Keratinocyte (primary cell): ENCODE measurements at regions not wholly inside any gene's neighbourhood (a gene's known extent, or its start where the extent isn't known, plus 50 kb on each side); places are given as distances from the start of the nearest gene placed in this dataset.

Experiments used
- DNase-seq: peaks from one replicate; pipeline ENCODE4 v3.0.0-alpha.2; 2011; ENCODE audit warnings: low read depth, missing footprints, low spot score
- FAIRE-seq: peaks from 2 replicates; lab custom pipeline; 2011; peaks lifted over from hg19 to GRCh38; lab: Jason Lieb, UNC
- H2AFZ ChIP-seq: 2 replicates; pipeline ENCODE4 v1.6.0; 2012; ENCODE audit warnings: low read length, control low read depth, inconsistent platforms; ENCODE audit not compliant: control insufficient read depth
- H3K27ac ChIP-seq: 2 replicates; pipeline ENCODE4 v1.5.1; 2011; ENCODE audit warnings: low read length; ENCODE audit not compliant: control insufficient read depth, insufficient read depth
- H3K27me3 ChIP-seq: 3 replicates; pipeline ENCODE4 v1.6.0; 2011; ENCODE audit warnings: low read length; ENCODE audit not compliant: control insufficient read depth, insufficient read depth; ENCODE audit errors: extremely low read depth
- H3K36me3 ChIP-seq, 2 experiments: 2 replicates in 1 of 2; 3 replicates in 1 of 2; pipeline ENCODE4 v1.5.1; 2011; ENCODE audit warnings: low read length in 2 of 2, mild to moderate bottlenecking in 1 of 2; ENCODE audit not compliant: control insufficient read depth in 2 of 2, insufficient read depth in 2 of 2; ENCODE audit errors: extremely low read depth in 1 of 2
- H3K4me1 ChIP-seq: 3 replicates; pipeline ENCODE4 v1.5.1; 2011; ENCODE audit warnings: low read length; ENCODE audit not compliant: control insufficient read depth, insufficient read depth; ENCODE audit errors: extremely low read depth
- H3K4me2 ChIP-seq: 3 replicates; pipeline ENCODE4 v1.6.0; 2011; ENCODE audit warnings: low read depth, low read length; ENCODE audit not compliant: control insufficient read depth, insufficient read depth; ENCODE audit errors: extremely low read depth
- H3K4me3 ChIP-seq, 3 experiments: fragments of 200-600 bp in 1 of 3; sonication (generic) in 1 of 3; 2 replicates in 2 of 3; 3 replicates in 1 of 3; pipeline ENCODE4 v1.5.1; 2011 to 2016; ENCODE audit warnings: low read length in 3 of 3, mild to moderate bottlenecking in 3 of 3, control low read depth in 2 of 3, inconsistent platforms in 1 of 3, low read depth in 1 of 3, mixed read lengths in 1 of 3, mixed run types in 1 of 3, moderate library complexity in 1 of 3; ENCODE audit not compliant: control insufficient read depth in 2 of 3, insufficient read depth in 2 of 3; ENCODE audit errors: extremely low read depth in 1 of 3
- H3K79me2 ChIP-seq: 2 replicates; pipeline ENCODE4 v1.6.0; 2012; ENCODE audit warnings: low read length; ENCODE audit not compliant: control insufficient read depth, insufficient read depth
- H3K9ac ChIP-seq: 3 replicates; pipeline ENCODE4 v1.6.0; 2011; ENCODE audit warnings: low read length; ENCODE audit not compliant: control insufficient read depth, insufficient read depth; ENCODE audit errors: extremely low read depth
- H3K9me1 ChIP-seq: 3 replicates; pipeline ENCODE4 v1.6.0; 2011; ENCODE audit warnings: low read length; ENCODE audit not compliant: control insufficient read depth, insufficient read depth; ENCODE audit errors: extremely low read depth
- H3K9me3 ChIP-seq: 2 replicates; pipeline ENCODE4 v1.5.1; 2012; ENCODE audit warnings: low read depth, low read length; ENCODE audit not compliant: control insufficient read depth
- H4K20me1 ChIP-seq: 3 replicates; pipeline ENCODE4 v1.6.0; 2011; ENCODE audit warnings: low read length; ENCODE audit not compliant: control insufficient read depth, insufficient read depth; ENCODE audit errors: extremely low read depth
- EZH2 ChIP-seq: IDR thresholded peaks from one replicate; pipeline ENCODE4 v1.6.1; 2012; ENCODE audit warnings: inconsistent platforms, mild to moderate bottlenecking, low read length, moderate library complexity
- dilution Hi-C: fragments of 300-500 bp; cut with MboI; formaldehyde crosslinking; loops from one replicate; pipeline ENCODE4 v1.7.0; 2020; ENCODE audit warnings: low sequenced_read_pairs; ENCODE audit not compliant: extremely low pct_ligation_motif_present
- TF ChIP-seq, protein P1 (sequence below), 3 experiments: IDR thresholded peaks in 1 of 3; conservative IDR thresholded peaks in 1 of 3; optimal IDR thresholded peaks in 1 of 3; 2 replicates in 2 of 3; 3 replicates in 1 of 3; pipeline versions ENCODE3 to v1.5.1; 2011; ENCODE audit warnings: low read length in 3 of 3, mild to moderate bottlenecking in 3 of 3, moderate library complexity in 2 of 3, control low read depth in 1 of 3, inconsistent platforms in 1 of 3; ENCODE audit not compliant: insufficient read depth in 2 of 3; ENCODE audit errors: extremely low read depth in 1 of 3

DNA sequence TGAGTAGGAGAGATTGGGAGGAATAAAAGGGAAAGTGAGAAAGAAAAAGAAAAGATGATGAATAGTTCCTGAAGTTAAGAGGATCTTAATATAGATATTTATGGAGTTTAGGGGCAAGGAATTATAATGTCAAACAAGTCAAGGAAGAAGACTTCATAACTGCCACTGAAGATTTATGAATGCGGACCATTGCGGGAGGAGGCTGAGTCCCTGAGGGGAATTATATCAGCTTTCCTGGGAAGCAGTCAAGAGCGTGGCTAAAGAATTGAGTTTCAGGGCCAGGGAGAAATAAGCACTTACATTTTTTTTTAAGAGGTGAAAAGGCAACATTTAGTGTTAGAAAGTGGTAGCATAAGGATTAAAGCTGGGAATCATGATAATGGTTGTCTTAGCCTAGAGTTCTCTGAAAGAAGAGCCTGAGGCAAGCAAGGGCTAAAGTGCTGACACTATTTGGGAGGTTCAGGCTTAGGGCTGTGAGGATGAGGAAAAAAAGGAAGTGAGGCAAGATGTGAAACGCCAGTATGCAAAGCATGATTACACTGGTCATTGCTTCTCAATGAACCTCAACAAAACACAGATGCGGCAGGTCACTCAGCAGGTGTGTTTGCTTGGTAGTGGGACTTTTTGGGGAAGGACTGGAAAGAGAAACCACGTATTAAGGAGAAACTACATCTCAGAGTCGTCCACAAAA lies 217.1 kb downstream of the SLC4A3 start:
- TF ChIP-seq EZH2, result no peak
- TF ChIP-seq, protein P1, sequence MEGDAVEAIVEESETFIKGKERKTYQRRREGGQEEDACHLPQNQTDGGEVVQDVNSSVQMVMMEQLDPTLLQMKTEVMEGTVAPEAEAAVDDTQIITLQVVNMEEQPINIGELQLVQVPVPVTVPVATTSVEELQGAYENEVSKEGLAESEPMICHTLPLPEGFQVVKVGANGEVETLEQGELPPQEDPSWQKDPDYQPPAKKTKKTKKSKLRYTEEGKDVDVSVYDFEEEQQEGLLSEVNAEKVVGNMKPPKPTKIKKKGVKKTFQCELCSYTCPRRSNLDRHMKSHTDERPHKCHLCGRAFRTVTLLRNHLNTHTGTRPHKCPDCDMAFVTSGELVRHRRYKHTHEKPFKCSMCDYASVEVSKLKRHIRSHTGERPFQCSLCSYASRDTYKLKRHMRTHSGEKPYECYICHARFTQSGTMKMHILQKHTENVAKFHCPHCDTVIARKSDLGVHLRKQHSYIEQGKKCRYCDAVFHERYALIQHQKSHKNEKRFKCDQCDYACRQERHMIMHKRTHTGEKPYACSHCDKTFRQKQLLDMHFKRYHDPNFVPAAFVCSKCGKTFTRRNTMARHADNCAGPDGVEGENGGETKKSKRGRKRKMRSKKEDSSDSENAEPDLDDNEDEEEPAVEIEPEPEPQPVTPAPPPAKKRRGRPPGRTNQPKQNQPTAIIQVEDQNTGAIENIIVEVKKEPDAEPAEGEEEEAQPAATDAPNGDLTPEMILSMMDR (optimal IDR thresholded peaks at IDR 0.05 in 1 of 3, IDR thresholded peaks at IDR 0.05 in 1 of 3, conservative IDR thresholded peaks at IDR 0.05 in 1 of 3; ENCODE audit: extremely low read depth in 1 of 3, insufficient read depth in 2 of 3, low read length in 3 of 3), result no peak
- no peaks in the 10 kb centered on the region for H3K27me3 ChIP-seq
- H3K36me3 ChIP-seq, result no peaks in the 10 kb centered on the region
- H3K9me1 ChIP-seq, result no peaks in the 10 kb centered on the region
- H3K9ac ChIP-seq, result no peak overlapping the region
- no peaks in the 10 kb centered on the region for H3K79me2 ChIP-seq
- H3K4me3 ChIP-seq, result no peak overlapping the region
- dilution Hi-C loops, result no loop called here
- H4K20me1 ChIP-seq, result no peaks in the 10 kb centered on the region
- H3K4me1 ChIP-seq, result no peaks in the 10 kb centered on the region
- H2AFZ ChIP-seq, result no peak overlapping the region
- FAIRE-seq, result no peak
- DNase-seq, result no peak
- H3K9me3 ChIP-seq, result no peaks in the 10 kb centered on the region
- no peak overlapping the region for H3K4me2 ChIP-seq
- H3K27ac ChIP-seq, result no peak overlapping the region

GRCh38 chr2:219848882-219849281 lies 221.5 kb downstream of the SLC4A3 start:
- Histone ChIP-seq H3K9me3 (no peaks in the 10 kb centered on the region), H3K9me1 (no peaks in the 10 kb centered on the region), H3K36me3 (no peaks in the 10 kb centered on the region), H3K79me2 (no peaks in the 10 kb centered on the region), H3K4me3 (no peak overlapping the region), H3K9ac (no peak overlapping the region), H3K27ac (no peak overlapping the region), H3K4me1 (peaks cover 5% of the 10 kb centered on the region), H2AFZ (no peak overlapping the region), H4K20me1 (no peaks in the 10 kb centered on the region), H3K27me3 (peaks cover 18% of the 10 kb centered on the region), H3K4me2 (no peak overlapping the region)
- no peak for FAIRE-seq
- dilution Hi-C loops, result no loop called here
- TF ChIP-seq EZH2, result no peak
- TF ChIP-seq, protein P1 (optimal IDR thresholded peaks at IDR 0.05 in 1 of 3, IDR thresholded peaks at IDR 0.05 in 1 of 3, conservative IDR thresholded peaks at IDR 0.05 in 1 of 3; ENCODE audit: extremely low read depth in 1 of 3, insufficient read depth in 2 of 3, low read length in 3 of 3), result no peak
- DNase-seq, result no peak
